ENCODE measurements at regions not wholly inside any gene's neighbourhood (a gene's known extent, or its start where the extent isn't known, plus 50 kb on each side); places are given as distances from the start of the nearest gene placed in this dataset.
A peak's percentile ranks its signal among the peaks of the same experiment; 100 is the strongest.
"Not testable (repeated sequence)": the region's sequence is repeated elsewhere in the genome, so short reads cannot be mapped to it uniquely, and the experiment has no call there.

GRCh38 chr6:90463359-90463758 is 123.5 kb downstream of the MAP3K7 start:
- no peak for DNase-seq (ENCODE audit: low read depth in 2 of 2)

- no peak for DNase-seq (ENCODE audit: low read depth in 2 of 2)
Measured at GRCh38 chr6:90462102-90462501, 124.8 kb downstream of the MAP3K7 start.

- no peak for DNase-seq (ENCODE audit: low read depth in 2 of 2)
Measured at GRCh38 chr6:90461383-90461782, 125.5 kb downstream of the MAP3K7 start.

- DNase-seq (ENCODE audit: low read depth in 2 of 2) = no peak
Measured at GRCh38 chr6:90460051-90460450, 126.8 kb downstream of the MAP3K7 start.

DNA sequence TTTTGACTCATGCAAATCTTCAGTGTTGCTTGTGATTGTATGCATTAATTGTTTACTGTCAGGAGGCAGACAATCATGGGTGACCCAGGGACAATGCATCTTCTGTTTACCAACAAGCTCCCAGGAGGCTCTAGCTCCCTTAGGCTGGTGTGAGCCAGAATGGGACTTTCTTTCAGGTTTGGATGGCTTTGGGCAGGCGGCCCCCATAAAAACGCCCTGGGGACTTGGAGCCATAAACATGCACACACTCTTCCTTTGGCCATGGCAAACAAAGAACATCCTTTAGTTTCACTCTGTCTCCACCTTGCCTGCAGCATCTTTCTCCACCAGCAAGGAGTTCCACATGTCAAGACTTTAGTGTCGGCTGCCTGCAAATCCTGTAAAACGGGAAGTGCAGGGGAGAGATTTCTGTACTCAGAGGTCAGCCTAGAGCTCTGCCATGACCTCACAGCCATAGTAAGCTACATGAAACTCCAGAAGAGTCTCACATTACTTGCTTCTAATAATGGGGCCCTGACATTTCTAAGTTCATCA is 127.6 kb downstream of the MAP3K7 start:
- no peak for DNase-seq (ENCODE audit: low read depth in 2 of 2)

- peak; percentile 67 to 86 for DNase-seq (ENCODE audit: low read depth in 2 of 2)
Measured at GRCh38 chr6:90458353-90459224, 128.3 kb downstream of the MAP3K7 start.

GRCh38 chr6:90457867-90458259 is 129.0 kb downstream of the MAP3K7 start:
- DNase-seq (ENCODE audit: low read depth in 2 of 2) = no peak

GRCh38 chr6:90456997-90457866 is 129.6 kb downstream of the MAP3K7 start:
- DNase-seq (ENCODE audit: low read depth in 2 of 2) = not testable (repeated sequence)

GRCh38 chr6:90456001-90456400 is 130.9 kb downstream of the MAP3K7 start:
- DNase-seq (ENCODE audit: low read depth in 2 of 2) = no peak

DNA sequence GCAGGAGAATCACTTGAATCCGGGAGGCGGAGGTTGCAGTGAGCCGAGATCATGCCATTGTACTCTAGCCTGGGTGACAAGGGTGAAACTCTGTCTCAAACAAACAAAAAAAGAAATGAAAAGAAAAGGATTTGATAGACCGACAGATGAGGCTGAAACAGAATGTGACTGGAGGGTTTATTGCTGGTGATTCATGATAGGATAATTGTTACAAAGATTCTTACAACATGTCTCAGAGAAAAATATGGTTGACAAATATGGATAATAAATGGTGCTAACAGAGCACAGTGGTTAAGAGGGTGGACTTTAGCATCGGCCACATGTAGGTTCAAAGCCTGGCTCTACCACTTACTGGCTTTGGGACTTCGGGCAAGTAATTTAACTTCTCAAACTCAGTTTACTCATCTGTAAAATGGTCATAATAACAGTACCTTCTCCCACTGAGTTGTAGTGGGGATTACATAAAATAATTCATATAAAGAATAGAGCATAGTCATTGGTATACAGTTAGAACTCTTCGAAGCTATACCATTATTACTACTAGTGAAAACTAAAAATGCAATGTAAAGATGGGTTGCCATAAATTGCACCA is 131.9 kb downstream of the MAP3K7 start:
- DNase-seq (ENCODE audit: low read depth in 2 of 2) = no peak

DNA sequence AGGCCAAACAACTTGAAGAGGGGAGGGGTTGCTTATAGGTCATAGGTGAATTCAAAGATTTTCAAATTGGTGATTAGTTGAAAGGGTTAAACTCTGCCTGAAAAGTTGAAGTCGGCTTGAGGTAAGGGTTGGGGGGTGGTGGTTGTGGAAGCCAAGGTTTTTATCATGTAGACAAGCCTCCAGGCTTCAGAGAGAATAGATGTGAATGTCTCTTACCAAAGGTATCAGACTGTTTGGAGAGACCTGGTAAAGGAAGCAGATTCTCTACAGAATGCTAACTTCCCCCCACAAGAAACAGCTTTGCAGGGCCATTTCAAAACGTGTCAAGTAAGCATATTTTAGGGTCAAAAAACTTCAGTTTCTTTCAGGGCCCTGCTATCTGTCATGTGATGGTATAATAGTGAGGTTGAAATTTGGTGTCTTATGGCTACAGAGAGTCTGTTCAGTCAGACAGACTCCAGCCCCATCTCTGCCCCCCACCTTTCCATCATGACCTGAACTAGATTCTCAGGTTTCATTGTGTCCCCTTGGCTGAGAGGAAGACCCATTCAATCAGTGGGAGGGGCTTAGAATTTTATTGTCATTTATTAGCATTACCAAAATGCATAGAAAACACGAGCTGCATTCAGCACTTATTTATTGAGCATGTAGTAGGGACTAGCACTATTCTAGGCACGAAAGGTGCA is 136.5 kb downstream of the MAP3K7 start:
- no peak for DNase-seq (ENCODE audit: low read depth in 2 of 2)

GRCh38 chr6:90449311-90449710 is 137.6 kb downstream of the MAP3K7 start:
- DNase-seq (ENCODE audit: low read depth in 2 of 2) = no peak

DNA sequence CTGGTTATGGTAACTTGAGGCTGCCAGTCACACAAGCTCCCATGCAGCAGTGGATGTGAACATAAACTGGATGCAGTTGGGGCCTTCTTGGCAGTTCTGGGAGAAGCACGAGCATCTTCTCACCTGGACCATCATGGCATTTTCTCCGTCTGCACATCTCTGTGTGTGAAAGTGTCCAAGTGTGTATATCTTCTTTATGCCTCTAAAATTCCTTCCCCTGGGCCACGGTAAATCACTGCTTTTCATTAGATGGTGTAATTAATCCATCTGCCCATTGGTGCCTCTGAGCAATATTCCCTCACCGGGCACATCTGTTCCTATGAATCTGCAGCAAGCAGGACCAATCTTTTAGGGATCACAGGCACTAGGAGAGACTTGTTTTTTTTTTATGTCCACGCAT is 138.0 kb downstream of the MAP3K7 start:
- no peak for DNase-seq (ENCODE audit: low read depth in 2 of 2)

DNA sequence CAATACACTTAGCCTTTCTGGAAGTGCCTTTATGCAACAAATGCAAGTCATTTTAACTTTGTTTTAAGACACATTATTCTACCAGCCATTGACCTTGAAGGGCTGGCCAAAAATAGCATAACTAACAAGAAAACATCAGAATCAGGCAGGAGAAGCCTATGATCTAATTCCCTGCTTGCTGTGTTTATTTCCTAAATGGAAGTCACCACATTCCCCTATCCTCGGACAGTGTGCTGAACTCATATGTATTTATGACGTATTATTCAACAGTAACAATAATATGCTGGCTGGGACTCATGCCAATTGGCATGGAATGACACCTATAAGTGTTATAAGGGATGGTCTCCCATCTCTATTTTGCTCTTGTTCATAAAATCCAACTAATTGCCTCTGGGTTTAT is 140.7 kb downstream of the MAP3K7 start:
- DNase-seq (ENCODE audit: low read depth in 2 of 2) = no peak

- DNase-seq (ENCODE audit: low read depth in 2 of 2) = no peak
Measured at GRCh38 chr6:90445533-90446108, 141.3 kb downstream of the MAP3K7 start.

DNA sequence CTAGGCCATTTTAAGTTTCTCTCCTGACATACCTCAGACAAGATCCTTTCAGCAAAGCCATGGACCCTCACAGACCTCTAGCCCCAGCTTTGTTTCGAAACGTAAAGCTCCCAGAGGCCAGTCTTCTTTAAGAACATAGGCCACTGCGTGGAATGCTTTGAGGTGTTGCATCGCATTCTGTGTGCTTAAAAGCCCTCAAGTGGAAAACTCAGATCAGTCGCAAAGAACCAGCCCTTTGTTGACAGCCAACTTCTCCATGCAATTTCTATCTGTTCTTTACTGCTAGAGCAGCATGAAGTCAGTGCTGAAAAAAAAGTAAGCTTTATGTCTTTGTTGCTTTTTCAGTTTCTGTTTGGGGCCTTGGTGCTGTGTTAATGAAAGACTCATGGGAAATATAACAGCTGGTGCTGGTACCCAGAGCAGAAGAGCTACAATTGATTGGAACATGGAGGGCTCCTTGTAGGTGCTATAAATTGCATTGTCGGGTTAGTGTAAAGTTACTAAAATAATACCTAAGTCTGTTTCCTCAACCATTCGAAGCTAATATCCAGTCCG is 142.6 kb downstream of the MAP3K7 start:
- DNase-seq (ENCODE audit: low read depth in 2 of 2) = no peak

GRCh38 chr6:90442366-90442765 is 144.5 kb downstream of the MAP3K7 start:
- no peak for DNase-seq (ENCODE audit: low read depth in 2 of 2)

DNA sequence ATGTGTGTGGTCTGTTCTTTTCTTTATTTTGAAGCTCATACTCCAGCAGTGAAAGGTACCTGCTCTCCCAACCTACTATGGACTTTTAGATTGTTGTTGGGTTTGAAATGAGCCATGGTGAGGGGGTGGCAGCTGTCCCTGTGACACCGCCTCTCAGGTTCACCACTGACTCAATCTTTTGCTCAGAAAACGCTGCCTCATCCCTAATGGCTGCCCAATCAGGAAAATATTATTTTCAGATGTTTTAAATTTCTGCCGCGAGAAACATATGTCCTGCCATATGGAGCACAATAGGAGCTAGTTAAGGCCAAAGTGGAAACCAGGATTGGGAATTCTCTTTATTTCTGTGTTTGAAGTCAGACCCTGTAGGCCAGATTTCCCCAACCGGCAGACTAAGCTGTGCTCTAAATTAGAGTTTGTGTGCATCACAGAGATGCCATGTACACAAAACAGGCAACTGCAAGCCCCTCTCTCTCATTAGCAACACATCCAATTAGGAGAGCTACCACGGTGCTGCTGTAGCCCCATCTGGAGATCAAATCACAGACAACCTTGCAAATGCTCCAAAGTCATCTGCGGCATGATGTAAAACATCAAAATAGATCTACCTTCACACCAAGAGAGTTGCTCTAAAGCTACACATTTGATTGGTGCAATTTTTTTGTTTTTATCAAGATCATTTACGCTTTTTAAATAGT is 144.1 kb upstream of the BACH2 start:
- DNase-seq (ENCODE audit: low read depth in 2 of 2) = no peak

- DNase-seq (ENCODE audit: low read depth in 2 of 2) = no peak
Measured at GRCh38 chr6:90439586-90439985, 142.9 kb upstream of the BACH2 start.

GRCh38 chr6:90436403-90436802 is 139.8 kb upstream of the BACH2 start:
- no peak for DNase-seq (ENCODE audit: low read depth in 2 of 2)

Data from stimulated activated CD4-positive, alpha-beta T cell treated with anti-CD3 and anti-CD28 coated beads, Interleukin-4, amount 100 ng/mL, for 48 hours (primary cell).